Endothelial cell (in vitro differentiated cells): ENCODE measurements at regions not wholly inside any gene's neighbourhood (a gene's known extent, or its start where the extent isn't known, plus 50 kb on each side); places are given as distances from the start of the nearest gene placed in this dataset.

ENCODE experiments used
- DNase-seq: peaks from one replicate; pipeline ENCODE4 v3.0.0; 2021; ENCODE audit warnings: low spot score
- H3K27ac Mint-ChIP-seq: one replicate; pipeline ENCODE4 v1.8.0; 2021; ENCODE audit warnings: mixed read lengths, inconsistent platforms; ENCODE audit not compliant: unreplicated experiment
- H3K27me3 Mint-ChIP-seq: one replicate; pipeline ENCODE4 v1.8.0; 2021; ENCODE audit warnings: mild to moderate bottlenecking, moderate library complexity, mixed read lengths, inconsistent platforms; ENCODE audit not compliant: unreplicated experiment
- H3K36me3 Mint-ChIP-seq: one replicate; pipeline ENCODE4 v1.8.0; 2021; ENCODE audit warnings: mild to moderate bottlenecking, low read depth, mixed read lengths, inconsistent platforms; ENCODE audit not compliant: unreplicated experiment
- H3K4me1 Mint-ChIP-seq: one replicate; pipeline ENCODE4 v1.8.0; 2021; ENCODE audit warnings: mild to moderate bottlenecking, mixed read lengths, inconsistent platforms; ENCODE audit not compliant: unreplicated experiment
- H3K4me3 Mint-ChIP-seq: one replicate; pipeline ENCODE4 v1.8.0; 2021; ENCODE audit warnings: mild to moderate bottlenecking, mixed read lengths, inconsistent platforms; ENCODE audit not compliant: unreplicated experiment
- H3K9me3 Mint-ChIP-seq: one replicate; pipeline ENCODE4 v1.8.0; 2021; ENCODE audit warnings: mixed read lengths, inconsistent platforms; ENCODE audit not compliant: unreplicated experiment
- CTCF ChIP-seq: fragments of 200-600 bp; sonication (generic); IDR thresholded peaks from one replicate; pipeline ENCODE4 v1.5.0; 2021; ENCODE audit warnings: antibody characterized with exemption; ENCODE audit not compliant: unreplicated experiment

- TF ChIP-seq CTCF: no peak
- Mint-ChIP-seq H3K9me3 (no peaks in the 10 kb centered on the region), H3K27ac (no peak overlapping the region), H3K4me3 (no peak overlapping the region), H3K36me3 (no peaks in the 10 kb centered on the region), H3K4me1 (no peaks in the 10 kb centered on the region), H3K27me3 (no peaks in the 10 kb centered on the region)
- no peak for DNase-seq
Observed at GRCh38 chr1:194196562-194196961, 1010.1 kb upstream of the B3GALT2 start.

GRCh38 chr1:194194724-194195123 lies 1008.3 kb upstream of the B3GALT2 start:
- H3K4me3 Mint-ChIP-seq: no peak overlapping the region
- H3K27me3 Mint-ChIP-seq: no peaks in the 10 kb centered on the region
- H3K4me1 Mint-ChIP-seq: no peaks in the 10 kb centered on the region
- H3K9me3 Mint-ChIP-seq: no peaks in the 10 kb centered on the region
- H3K36me3 Mint-ChIP-seq: no peaks in the 10 kb centered on the region
- no peak for TF ChIP-seq CTCF
- H3K27ac Mint-ChIP-seq: no peak overlapping the region
- no peak for DNase-seq

GRCh38 chr1:194184974-194185373 lies 998.6 kb upstream of the B3GALT2 start:
- H3K9me3 Mint-ChIP-seq: no peaks in the 10 kb centered on the region
- H3K27me3 Mint-ChIP-seq: no peaks in the 10 kb centered on the region
- H3K36me3 Mint-ChIP-seq: no peaks in the 10 kb centered on the region
- no peak overlapping the region for H3K27ac Mint-ChIP-seq
- H3K4me3 Mint-ChIP-seq: no peak overlapping the region
- H3K4me1 Mint-ChIP-seq: no peaks in the 10 kb centered on the region
- TF ChIP-seq CTCF: no peak
- no peak for DNase-seq

- DNase-seq: no peak
- H3K36me3 Mint-ChIP-seq: no peaks in the 10 kb centered on the region
- no peaks in the 10 kb centered on the region for H3K9me3 Mint-ChIP-seq
- H3K4me3 Mint-ChIP-seq: no peak overlapping the region
- no peaks in the 10 kb centered on the region for H3K27me3 Mint-ChIP-seq
- H3K4me1 Mint-ChIP-seq: no peaks in the 10 kb centered on the region
- no peak for TF ChIP-seq CTCF
- H3K27ac Mint-ChIP-seq: no peak overlapping the region
Observed at GRCh38 chr1:194184425-194184824, 998.0 kb upstream of the B3GALT2 start.

- Mint-ChIP-seq H3K36me3 (no peaks in the 10 kb centered on the region), H3K4me1 (no peaks in the 10 kb centered on the region), H3K27me3 (no peaks in the 10 kb centered on the region), H3K4me3 (no peak overlapping the region), H3K9me3 (no peaks in the 10 kb centered on the region), H3K27ac (no peak overlapping the region)
- no peak for DNase-seq
- no peak for TF ChIP-seq CTCF
Observed at GRCh38 chr1:194181845-194182244, 995.4 kb upstream of the B3GALT2 start.
